ENCODE measurements at regions not wholly inside any gene's neighbourhood (a gene's known extent, or its start where the extent isn't known, plus 50 kb on each side); places are given as distances from the start of the nearest gene placed in this dataset.

DNA sequence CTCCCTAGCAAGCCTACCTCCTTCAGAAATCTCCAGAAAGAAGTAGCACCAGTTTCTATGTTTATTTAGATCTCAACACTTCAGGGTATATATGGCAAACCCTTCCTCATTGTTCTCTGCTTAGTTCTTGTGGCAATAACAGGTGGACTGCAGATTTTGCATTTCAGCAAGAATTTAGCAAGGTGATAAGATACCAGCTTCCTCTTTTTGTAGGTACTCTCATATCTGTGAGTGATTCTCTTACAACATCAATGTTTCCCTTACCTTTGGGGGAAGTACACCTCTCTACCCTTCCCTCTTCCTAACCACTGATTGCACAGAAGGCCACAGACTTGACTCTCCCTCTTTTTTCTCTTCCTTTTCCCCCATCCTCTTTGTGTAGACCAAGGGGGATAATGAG lies 230.9 kb upstream of the SESN3 start:
- H3K27me3 ChIP-seq (ENCODE audit: control insufficient read depth in 2 of 2, insufficient read depth in 2 of 2, low read length in 2 of 2): no peaks in the 10 kb centered on the region
- no peaks in the 10 kb centered on the region for H4K20me1 ChIP-seq (replicated peaks; ENCODE audit: control insufficient read depth, extremely low read depth, insufficient read depth, low read length)
- BruUV-seq (replicated peaks): no TSS peak
- ChIA-PET CTCF (no interaction called here), POLR2A (no interaction called here)
- H3K27ac ChIP-seq (ENCODE audit: insufficient read depth, low read depth, low read length): no peak overlapping the region
- no peak overlapping the region for H2AFZ ChIP-seq (ENCODE audit: low read depth, low read length)
- no peaks in the 10 kb centered on the region for H3K9me3 ChIP-seq (replicated peaks; ENCODE audit: control insufficient read depth, insufficient read depth, low read length)
- intact Hi-C loops (cut with micrococcal nuclease) (no loop called here), dilution Hi-C loops (cut with MboI; ENCODE audit: extremely low pct_ligation_motif_present, low sequenced_read_pairs) (no loop called here)
- TF ChIP-seq JUN (IDR thresholded peaks at IDR 0.05; ENCODE audit: borderline replicate concordance, insufficient read depth, insufficient read length, low read depth) (no peak), POLR2A (IDR thresholded peaks at IDR 0.05; ENCODE audit: low read depth, low read length) (no peak), GATA2 (IDR thresholded peaks at IDR 0.05; ENCODE audit: insufficient read depth, insufficient read length, low read depth, low read length) (no peak), MYC (IDR thresholded peaks at IDR 0.05; ENCODE audit: low read depth, low read length) (no peak), EZH2 (IDR thresholded peaks at IDR 0.05; ENCODE audit: borderline replicate concordance, low read depth, low read length, severe bottlenecking) (no peak), POLR2AphosphoS5 (IDR thresholded peaks at IDR 0.05; ENCODE audit: insufficient read depth, low read depth, low read length) (no peak), FOS (IDR thresholded peaks at IDR 0.05; ENCODE audit: borderline replicate concordance, insufficient read depth, low read length) (no peak)
- TF ChIP-seq, protein P1, sequence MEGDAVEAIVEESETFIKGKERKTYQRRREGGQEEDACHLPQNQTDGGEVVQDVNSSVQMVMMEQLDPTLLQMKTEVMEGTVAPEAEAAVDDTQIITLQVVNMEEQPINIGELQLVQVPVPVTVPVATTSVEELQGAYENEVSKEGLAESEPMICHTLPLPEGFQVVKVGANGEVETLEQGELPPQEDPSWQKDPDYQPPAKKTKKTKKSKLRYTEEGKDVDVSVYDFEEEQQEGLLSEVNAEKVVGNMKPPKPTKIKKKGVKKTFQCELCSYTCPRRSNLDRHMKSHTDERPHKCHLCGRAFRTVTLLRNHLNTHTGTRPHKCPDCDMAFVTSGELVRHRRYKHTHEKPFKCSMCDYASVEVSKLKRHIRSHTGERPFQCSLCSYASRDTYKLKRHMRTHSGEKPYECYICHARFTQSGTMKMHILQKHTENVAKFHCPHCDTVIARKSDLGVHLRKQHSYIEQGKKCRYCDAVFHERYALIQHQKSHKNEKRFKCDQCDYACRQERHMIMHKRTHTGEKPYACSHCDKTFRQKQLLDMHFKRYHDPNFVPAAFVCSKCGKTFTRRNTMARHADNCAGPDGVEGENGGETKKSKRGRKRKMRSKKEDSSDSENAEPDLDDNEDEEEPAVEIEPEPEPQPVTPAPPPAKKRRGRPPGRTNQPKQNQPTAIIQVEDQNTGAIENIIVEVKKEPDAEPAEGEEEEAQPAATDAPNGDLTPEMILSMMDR (IDR thresholded peaks at IDR 0.05; ENCODE audit: extremely low read depth in 1 of 2, insufficient read depth in 1 of 2, low read depth in 1 of 2, low read length in 2 of 2): no peak
- TF ChIP-seq, protein P2, sequence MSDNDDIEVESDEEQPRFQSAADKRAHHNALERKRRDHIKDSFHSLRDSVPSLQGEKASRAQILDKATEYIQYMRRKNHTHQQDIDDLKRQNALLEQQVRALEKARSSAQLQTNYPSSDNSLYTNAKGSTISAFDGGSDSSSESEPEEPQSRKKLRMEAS (IDR thresholded peaks at IDR 0.05; ENCODE audit: insufficient read depth, insufficient read length): no peak
- H3K9ac ChIP-seq (replicated peaks; ENCODE audit: extremely low read depth, insufficient read depth, low read length): no peak overlapping the region
- FAIRE-seq (no peak), DNase-seq (ENCODE audit: low read depth, low spot score) (no peak)
- no peak overlapping the region for H3K4me2 ChIP-seq (ENCODE audit: insufficient read depth, low read length)
- no peaks in the 10 kb centered on the region for H3K9me1 ChIP-seq (replicated peaks; ENCODE audit: control insufficient read depth, extremely low read depth, insufficient read depth, low read length)
- H3K79me2 ChIP-seq (ENCODE audit: control insufficient read depth, insufficient read depth, low read length): no peaks in the 10 kb centered on the region
- H3K4me1 ChIP-seq (ENCODE audit: control insufficient read depth, extremely low read depth, insufficient read depth, low read length): no peaks in the 10 kb centered on the region
- H3K4me3 ChIP-seq (replicated peaks in 1 of 3; ENCODE audit: insufficient read depth in 1 of 3, low read depth in 1 of 3, low read length in 3 of 3): no peak overlapping the region
- H3K36me3 ChIP-seq (ENCODE audit: control insufficient read depth in 2 of 2, extremely low read depth in 1 of 2, insufficient read depth in 2 of 2, low read length in 2 of 2): no peaks in the 10 kb centered on the region

All from endothelial cell of umbilical vein (primary cell).